Esophagus muscularis mucosa (tissue), 4 donors: ENCODE measurements at regions not wholly inside any gene's neighbourhood (a gene's known extent, or its start where the extent isn't known, plus 50 kb on each side); places are given as distances from the start of the nearest gene placed in this dataset.
"Not testable (repeated sequence)": the region's sequence is repeated elsewhere in the genome, so short reads cannot be mapped to it uniquely, and the experiment has no call there.

Experiments used
- DNase-seq: peaks from one replicate; pipeline ENCODE4 v3.0.0-alpha.2; 2017; ENCODE audit errors: extremely low spot score
- H3K27ac ChIP-seq, 4 donors: fragments of 200-600 bp; sonication (generic); replicated peaks in 1 of 4; 1 replicate in 3 of 4; 2 replicates in 1 of 4; pipeline ENCODE4 v1.5.1; 2016 to 2019; ENCODE audit warnings: mild to moderate bottlenecking in 1 of 4
- H3K27me3 ChIP-seq, 4 donors: fragments of 200-600 bp; sonication (generic); one replicate each; pipeline versions ENCODE4 v1.5.1 to v1.6.0; 2016 to 2019
- H3K36me3 ChIP-seq, 4 donors: fragments of 200-600 bp; sonication (generic); one replicate each; pipeline ENCODE4 v1.5.1; 2016 to 2019
- H3K4me1 ChIP-seq, 4 donors: fragments of 200-600 bp; sonication (generic); one replicate each; pipeline ENCODE4 v1.5.1; 2016 to 2019
- H3K4me3 ChIP-seq, 4 donors: fragments of 200-600 bp; sonication (generic); 1 replicate in 2 of 4; 2 replicates in 2 of 4; pipeline ENCODE4 v1.5.1; 2016 to 2019; ENCODE audit warnings: mild to moderate bottlenecking in 4 of 4, moderate library complexity in 1 of 4
- H3K9me3 ChIP-seq, 4 donors: fragments of 200-600 bp; sonication (generic); 1 replicate in 3 of 4; 2 replicates in 1 of 4; pipeline ENCODE4 v1.5.1; 2016 to 2019
- EP300 ChIP-seq: sonication (generic); formaldehyde crosslinking; IDR thresholded peaks from one replicate; pipeline ENCODE4 v1.6.1; 2017; ENCODE audit warnings: antibody characterized with exemption
- POLR2A ChIP-seq: fragments of 450-650 bp; IDR thresholded peaks from one replicate; pipeline ENCODE4 v1.6.1; 2017; ENCODE audit warnings: antibody characterized with exemption, moderate library complexity, mild to moderate bottlenecking, low read depth
- POLR2AphosphoS5 ChIP-seq, 2 donors: sonication (generic); formaldehyde crosslinking; IDR thresholded peaks; one replicate each; pipeline ENCODE4 v1.6.1; 2017; ENCODE audit warnings: antibody characterized with exemption in 2 of 2
- WGBS: methylation state at CpG from one replicate; pipeline ENCODE4 v1.1.5; 2018; 5-methylcytosine and 5-hydroxymethylcytosine counted together
- intact Hi-C: fragments of 100-400 bp; cut with DNase I; formaldehyde crosslinking; loops from one replicate; pipeline ENCODE4 v1.15.1; 2023
- TF ChIP-seq, protein P1 (sequence below), 3 experiments: fragments of 200-600 bp in 2 of 3; fragments of 450-650 bp in 1 of 3; sonication (generic) in 2 of 3; IDR thresholded peaks; one replicate each; pipeline ENCODE4 v1.5.1; 2017 to 2019; ENCODE audit warnings: antibody characterized with exemption in 3 of 3, mild to moderate bottlenecking in 2 of 3, moderate library complexity in 1 of 3

DNA sequence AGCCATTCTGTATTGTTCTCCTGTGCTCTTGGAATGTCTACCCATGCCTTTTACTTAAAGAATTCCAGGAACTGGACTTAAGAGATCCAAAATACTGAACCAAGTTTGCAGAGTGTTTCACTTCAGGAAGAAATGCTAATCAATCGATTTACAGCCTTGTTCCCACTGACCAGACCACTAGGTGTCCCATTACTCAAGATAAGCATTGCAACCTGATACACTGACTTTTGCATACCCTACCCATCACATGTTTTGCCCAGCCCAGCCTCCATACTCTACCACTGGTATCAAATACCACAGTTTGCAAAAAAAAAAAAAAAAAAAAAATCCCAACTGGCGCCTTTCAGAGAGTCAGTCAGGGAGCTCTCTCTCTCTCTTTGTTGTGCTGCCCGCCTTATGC lies 550.8 kb downstream of the CDH9 start:
- TF ChIP-seq POLR2A (no peak), POLR2AphosphoS5 (IDR thresholded peaks at IDR 0.05) (no peak), EP300 (no peak)
- TF ChIP-seq, protein P1, sequence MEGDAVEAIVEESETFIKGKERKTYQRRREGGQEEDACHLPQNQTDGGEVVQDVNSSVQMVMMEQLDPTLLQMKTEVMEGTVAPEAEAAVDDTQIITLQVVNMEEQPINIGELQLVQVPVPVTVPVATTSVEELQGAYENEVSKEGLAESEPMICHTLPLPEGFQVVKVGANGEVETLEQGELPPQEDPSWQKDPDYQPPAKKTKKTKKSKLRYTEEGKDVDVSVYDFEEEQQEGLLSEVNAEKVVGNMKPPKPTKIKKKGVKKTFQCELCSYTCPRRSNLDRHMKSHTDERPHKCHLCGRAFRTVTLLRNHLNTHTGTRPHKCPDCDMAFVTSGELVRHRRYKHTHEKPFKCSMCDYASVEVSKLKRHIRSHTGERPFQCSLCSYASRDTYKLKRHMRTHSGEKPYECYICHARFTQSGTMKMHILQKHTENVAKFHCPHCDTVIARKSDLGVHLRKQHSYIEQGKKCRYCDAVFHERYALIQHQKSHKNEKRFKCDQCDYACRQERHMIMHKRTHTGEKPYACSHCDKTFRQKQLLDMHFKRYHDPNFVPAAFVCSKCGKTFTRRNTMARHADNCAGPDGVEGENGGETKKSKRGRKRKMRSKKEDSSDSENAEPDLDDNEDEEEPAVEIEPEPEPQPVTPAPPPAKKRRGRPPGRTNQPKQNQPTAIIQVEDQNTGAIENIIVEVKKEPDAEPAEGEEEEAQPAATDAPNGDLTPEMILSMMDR (IDR thresholded peaks at IDR 0.05) = no peak
- Histone ChIP-seq H3K4me1 (no peaks in the 10 kb centered on the region), H3K27me3 (no peaks in the 10 kb centered on the region), H3K4me3 (no peak overlapping the region), H3K9me3 (peaks cover 0 to under 1% (median 0%) of the 10 kb centered on the region in 4 donors), H3K36me3 (no peaks in the 10 kb centered on the region), H3K27ac (no peak overlapping the region)
- no peak for DNase-seq
- WGBS = 73% methylated on average over 3 of the region's 3 CpGs
- intact Hi-C loops = no loop called here

DNA sequence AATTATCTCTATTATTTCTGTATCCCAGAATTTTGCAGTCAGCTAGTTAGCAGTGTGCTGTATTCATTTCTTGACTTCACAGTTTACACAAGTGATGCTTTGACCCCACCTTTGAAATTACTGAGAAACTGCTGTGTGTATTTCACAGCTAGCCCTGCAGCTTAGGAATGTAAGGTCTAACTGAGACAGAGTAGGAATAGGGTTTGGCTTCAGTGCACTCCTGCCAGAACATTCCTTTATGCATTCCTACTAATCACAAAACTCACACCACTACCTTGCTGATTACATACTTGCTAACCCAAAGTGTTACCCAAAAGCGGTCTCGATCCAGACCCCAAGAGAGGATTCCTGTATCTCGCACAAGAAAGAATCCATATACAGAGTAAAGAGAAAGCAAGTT lies 551.8 kb downstream of the CDH9 start:
- Histone ChIP-seq H3K9me3 (no peaks in the 10 kb centered on the region), H3K4me1 (no peaks in the 10 kb centered on the region), H3K36me3 (no peaks in the 10 kb centered on the region), H3K27me3 (no peaks in the 10 kb centered on the region), H3K27ac (no peak overlapping the region), H3K4me3 (no peak overlapping the region)
- intact Hi-C loops = no loop called here
- no peak for DNase-seq
- WGBS = 95% methylated on average over 3 of the region's 3 CpGs
- TF ChIP-seq, protein P1 (IDR thresholded peaks at IDR 0.05) = no peak
- TF ChIP-seq POLR2AphosphoS5 (IDR thresholded peaks at IDR 0.05) = no peak
- no peak for TF ChIP-seq POLR2A
- no peak for TF ChIP-seq EP300

DNA sequence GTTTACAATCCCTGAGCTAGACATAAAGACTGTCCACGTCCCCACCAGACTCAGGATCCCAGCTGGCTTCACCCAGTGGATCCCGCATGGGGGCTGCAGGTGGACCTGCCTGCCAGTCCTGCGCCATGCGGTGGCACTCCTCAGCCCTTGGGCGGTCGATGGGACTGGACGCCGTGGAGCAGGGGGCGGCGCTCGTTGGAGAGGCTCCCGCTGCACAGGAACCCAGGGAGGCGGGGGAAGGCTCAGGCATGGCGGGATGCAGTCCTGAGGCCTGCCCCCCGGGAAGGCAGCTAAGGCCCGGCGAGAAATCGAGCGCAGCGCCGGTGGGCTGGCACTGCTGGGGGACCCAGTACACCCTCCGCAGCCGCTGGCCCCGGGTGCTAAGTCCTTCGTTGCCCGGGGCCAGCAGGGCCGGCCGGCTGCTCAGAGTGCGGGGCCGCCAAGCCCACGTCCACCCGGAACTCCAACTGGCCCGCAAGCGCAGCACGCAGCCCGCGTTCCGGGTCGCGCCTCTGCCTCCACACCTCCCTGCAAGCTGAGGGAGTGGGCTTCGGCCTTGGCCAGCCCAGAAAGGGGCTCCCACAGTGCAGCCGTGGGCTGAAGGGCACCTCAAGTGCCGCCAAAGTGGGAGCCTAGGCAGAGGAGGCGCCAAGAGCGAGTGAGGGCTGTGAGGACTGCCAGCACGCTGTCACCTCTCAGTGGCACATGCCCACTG lies 553.1 kb downstream of the CDH9 start:
- H3K36me3 ChIP-seq, H3K4me3 ChIP-seq, DNase-seq, H3K9me3 ChIP-seq, intact Hi-C loops, H3K4me1 ChIP-seq, H3K27me3 ChIP-seq, H3K27ac ChIP-seq: not testable (repeated sequence)
- WGBS = 98% methylated on average over 17 of the region's 46 CpGs

DNA sequence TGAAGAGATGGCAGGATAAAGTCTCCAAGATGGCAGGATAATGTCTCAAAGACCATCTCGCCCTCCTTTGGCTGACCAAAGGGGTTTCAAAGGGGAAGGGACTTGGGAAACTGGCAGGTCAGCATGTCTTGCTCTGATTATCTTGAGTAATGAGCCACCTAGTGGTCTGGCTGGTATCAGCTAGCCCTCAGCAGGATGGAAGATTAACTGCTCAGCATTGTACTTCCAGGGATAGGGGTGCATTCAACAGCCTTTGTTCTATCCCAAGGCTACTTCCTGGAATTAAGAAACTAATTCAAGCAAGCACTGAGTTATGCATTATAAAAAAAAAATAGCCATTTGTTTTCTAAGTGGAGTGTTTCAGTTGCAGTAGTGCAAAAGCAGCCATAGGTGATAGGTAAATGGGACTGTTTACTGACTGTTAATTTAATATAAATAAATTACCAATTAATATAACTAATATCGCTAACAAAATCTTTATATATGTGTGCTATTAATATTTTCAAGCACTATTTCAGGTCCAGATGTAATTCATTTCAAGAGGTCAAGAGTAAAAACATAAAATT lies 555.5 kb downstream of the CDH9 start:
- no peak for DNase-seq
- 49% methylated on average over 2 of the region's 2 CpGs for WGBS
- intact Hi-C loops = no loop called here

DNA sequence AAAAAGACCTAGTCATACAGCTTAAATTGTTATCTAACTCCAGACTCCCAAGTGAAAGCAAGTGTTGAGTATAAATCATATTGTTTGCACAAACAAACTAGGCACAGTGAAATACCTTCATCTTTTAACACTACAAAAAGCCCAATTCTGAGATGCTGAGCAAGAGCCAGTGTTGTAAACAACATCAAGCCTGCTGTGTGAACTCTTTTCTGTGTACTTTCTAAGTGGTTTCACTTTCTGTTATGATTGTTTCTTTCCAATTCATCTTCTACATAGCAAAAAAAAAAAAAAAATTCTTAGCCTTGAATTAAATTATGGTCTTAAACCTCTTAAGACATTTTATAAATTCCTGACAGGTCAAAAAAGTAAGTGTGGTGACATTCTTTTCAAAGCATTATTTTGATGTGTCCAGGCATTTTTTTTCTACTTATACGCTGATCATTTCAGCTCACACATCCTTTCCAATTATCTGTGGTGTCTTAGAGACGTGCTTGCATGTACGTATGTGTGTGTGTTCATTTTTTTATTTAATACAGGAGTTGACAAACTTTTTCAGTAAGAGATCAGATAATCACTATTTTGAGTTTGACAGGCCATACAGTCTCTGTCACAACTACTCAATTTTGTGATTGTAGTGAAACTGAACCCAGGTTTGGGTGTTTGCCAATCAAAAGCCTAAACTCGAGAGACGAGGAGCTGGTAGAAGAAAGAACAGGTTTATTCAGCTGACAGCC lies 556.1 kb downstream of the CDH9 start:
- 71% methylated on average over 5 of the region's 5 CpGs for WGBS
- H3K36me3 ChIP-seq = no peaks in the 10 kb centered on the region
- intact Hi-C loops = no loop called here
- no peak for DNase-seq
- no peak for TF ChIP-seq POLR2A
- TF ChIP-seq, protein P1 (IDR thresholded peaks at IDR 0.05) = no peak
- TF ChIP-seq POLR2AphosphoS5 (IDR thresholded peaks at IDR 0.05) = no peak
- no peak for TF ChIP-seq EP300
- H3K27me3 ChIP-seq = no peaks in the 10 kb centered on the region
- H3K4me3 ChIP-seq = peak overlapping the region; percentile 27 to 49 (median 40)
- H3K27ac ChIP-seq = no peak overlapping the region
- no peaks in the 10 kb centered on the region for H3K4me1 ChIP-seq
- no peaks in the 10 kb centered on the region for H3K9me3 ChIP-seq

More for the DNA sequence above, 555.5 kb downstream of the CDH9 start:
- Histone ChIP-seq H3K4me1 (no peaks in the 10 kb centered on the region), H3K36me3 (no peaks in the 10 kb centered on the region), H3K27ac (no peak overlapping the region), H3K9me3 (no peaks in the 10 kb centered on the region), H3K4me3 (peak overlapping the region; percentile 27 to 49 (median 40)), H3K27me3 (no peaks in the 10 kb centered on the region)
- TF ChIP-seq POLR2AphosphoS5 (IDR thresholded peaks at IDR 0.05) = no peak
- no peak for TF ChIP-seq EP300
- no peak for TF ChIP-seq POLR2A
- TF ChIP-seq, protein P1 (IDR thresholded peaks at IDR 0.05) = peak; percentile 19 to 49 (median 36)
